ENCODE measurements at regions not wholly inside any gene's neighbourhood (a gene's known extent, or its start where the extent isn't known, plus 50 kb on each side); places are given as distances from the start of the nearest gene placed in this dataset.
"Not testable (repeated sequence)": the region's sequence is repeated elsewhere in the genome, so short reads cannot be mapped to it uniquely, and the experiment has no call there.

- Mint-ChIP-seq H3K9me3 (no peaks in the 10 kb centered on the region), H3K4me3 (no peak overlapping the region), H3K4me1 (peaks cover 57% of the 10 kb centered on the region), H3K27ac (ENCODE audit: low read depth) (no peak overlapping the region), H3K36me3 (ENCODE audit: insufficient read depth) (peaks cover 12% of the 10 kb centered on the region), H3K27me3 (no peaks in the 10 kb centered on the region)
- ATAC-seq (replicated peaks; ENCODE audit: extremely low read depth, poor library complexity, severe bottlenecking) = no peak
- DNase-seq (ENCODE audit: low spot score in 2 of 2) = no peak
These were observed 346.4 kb downstream of the GATA3 start for GRCh38 chr10:8400892-8401291.

GRCh38 chr10:8401531-8401930 lies 347.0 kb downstream of the GATA3 start:
- Mint-ChIP-seq H3K27me3 (no peaks in the 10 kb centered on the region), H3K4me3 (no peak overlapping the region), H3K9me3 (no peaks in the 10 kb centered on the region), H3K36me3 (ENCODE audit: insufficient read depth) (peaks cover 12% of the 10 kb centered on the region), H3K27ac (ENCODE audit: low read depth) (peak overlapping the region; percentile 95), H3K4me1 (peaks cover 59% of the 10 kb centered on the region)
- no peak for DNase-seq (ENCODE audit: low spot score in 2 of 2)
- no peak for ATAC-seq (replicated peaks; ENCODE audit: extremely low read depth, poor library complexity, severe bottlenecking)

GRCh38 chr10:8402576-8402975 lies 348.1 kb downstream of the GATA3 start:
- H3K9me3 Mint-ChIP-seq = no peaks in the 10 kb centered on the region
- peaks cover 68% of the 10 kb centered on the region for H3K4me1 Mint-ChIP-seq
- H3K4me3 Mint-ChIP-seq = peak overlapping the region; percentile 59
- H3K27me3 Mint-ChIP-seq = no peaks in the 10 kb centered on the region
- peak; percentile 61 for ATAC-seq (replicated peaks; ENCODE audit: extremely low read depth, poor library complexity, severe bottlenecking)
- DNase-seq (ENCODE audit: low spot score in 2 of 2) = no peak
- peak overlapping the region; percentile 95 for H3K27ac Mint-ChIP-seq (ENCODE audit: low read depth)
- H3K36me3 Mint-ChIP-seq (ENCODE audit: insufficient read depth) = peaks cover 12% of the 10 kb centered on the region

GRCh38 chr10:8403711-8404371 lies 349.4 kb downstream of the GATA3 start:
- Mint-ChIP-seq H3K4me1 (peaks cover 71% of the 10 kb centered on the region), H3K27me3 (no peaks in the 10 kb centered on the region), H3K4me3 (peak overlapping the region; percentile 59), H3K9me3 (no peaks in the 10 kb centered on the region), H3K27ac (ENCODE audit: low read depth) (peak overlapping the region; percentile 95), H3K36me3 (ENCODE audit: insufficient read depth) (peaks cover 14% of the 10 kb centered on the region)
- ATAC-seq (replicated peaks; ENCODE audit: extremely low read depth, poor library complexity, severe bottlenecking) = no peak
- DNase-seq (ENCODE audit: low spot score in 2 of 2) = no peak

GRCh38 chr10:8404721-8405120 lies 350.2 kb downstream of the GATA3 start:
- peaks cover 14% of the 10 kb centered on the region for H3K36me3 Mint-ChIP-seq (ENCODE audit: insufficient read depth)
- peak overlapping the region; percentile 59 for H3K4me3 Mint-ChIP-seq
- peak overlapping the region; percentile 95 for H3K27ac Mint-ChIP-seq (ENCODE audit: low read depth)
- H3K4me1 Mint-ChIP-seq = peaks cover 71% of the 10 kb centered on the region
- ATAC-seq (replicated peaks; ENCODE audit: extremely low read depth, poor library complexity, severe bottlenecking) = peak; percentile 70
- no peaks in the 10 kb centered on the region for H3K27me3 Mint-ChIP-seq
- H3K9me3 Mint-ChIP-seq = no peaks in the 10 kb centered on the region
- peak in 1 of 2 donors; percentile 56 for DNase-seq (ENCODE audit: low spot score in 2 of 2)

- Mint-ChIP-seq H3K4me1 (peaks cover 70% of the 10 kb centered on the region), H3K9me3 (no peaks in the 10 kb centered on the region), H3K4me3 (peak overlapping the region; percentile 59), H3K27me3 (no peaks in the 10 kb centered on the region), H3K27ac (ENCODE audit: low read depth) (peak overlapping the region; percentile 95), H3K36me3 (ENCODE audit: insufficient read depth) (peaks cover 12% of the 10 kb centered on the region)
- no peak for ATAC-seq (replicated peaks; ENCODE audit: extremely low read depth, poor library complexity, severe bottlenecking)
- DNase-seq (ENCODE audit: low spot score in 2 of 2) = no peak
These were observed 351.1 kb downstream of the GATA3 start for GRCh38 chr10:8405596-8405995.

- H3K4me1 Mint-ChIP-seq = peaks cover 50% of the 10 kb centered on the region
- DNase-seq (ENCODE audit: low spot score in 2 of 2) = no peak
These were observed 353.1 kb downstream of the GATA3 start for GRCh38 chr10:8407501-8408021.

GRCh38 chr10:8410506-8410905 lies 356.0 kb downstream of the GATA3 start:
- DNase-seq (ENCODE audit: low spot score in 2 of 2) (no peak), ATAC-seq (replicated peaks; ENCODE audit: extremely low read depth, poor library complexity, severe bottlenecking) (no peak)
- Mint-ChIP-seq H3K27ac (ENCODE audit: low read depth) (peak overlapping the region; percentile 9), H3K4me3 (no peak overlapping the region), H3K27me3 (no peaks in the 10 kb centered on the region), H3K36me3 (ENCODE audit: insufficient read depth) (peaks cover 4% of the 10 kb centered on the region), H3K4me1 (peaks cover 29% of the 10 kb centered on the region), H3K9me3 (no peaks in the 10 kb centered on the region)

More at GRCh38 chr10:8407501-8408021, 353.1 kb downstream of the GATA3 start:
- no peaks in the 10 kb centered on the region for H3K27me3 Mint-ChIP-seq
- no peak for ATAC-seq (replicated peaks; ENCODE audit: extremely low read depth, poor library complexity, severe bottlenecking)
- H3K9me3 Mint-ChIP-seq = no peaks in the 10 kb centered on the region
- no peak overlapping the region for H3K4me3 Mint-ChIP-seq
- H3K27ac Mint-ChIP-seq (ENCODE audit: low read depth) = peak overlapping the region; percentile 95
- H3K36me3 Mint-ChIP-seq (ENCODE audit: insufficient read depth) = peaks cover 10% of the 10 kb centered on the region

- DNase-seq (ENCODE audit: low spot score in 2 of 2) (no peak), ATAC-seq (replicated peaks; ENCODE audit: extremely low read depth, poor library complexity, severe bottlenecking) (no peak)
- Mint-ChIP-seq H3K27ac (ENCODE audit: low read depth) (no peak overlapping the region), H3K27me3 (no peaks in the 10 kb centered on the region), H3K9me3 (no peaks in the 10 kb centered on the region), H3K4me3 (no peak overlapping the region), H3K4me1 (peaks cover 28% of the 10 kb centered on the region), H3K36me3 (ENCODE audit: insufficient read depth) (peaks cover 20% of the 10 kb centered on the region)
These were observed 358.1 kb downstream of the GATA3 start for GRCh38 chr10:8412541-8412940.

GRCh38 chr10:8415029-8415428 lies 360.5 kb downstream of the GATA3 start:
- not testable (repeated sequence) for H3K27me3 Mint-ChIP-seq; H3K9me3 Mint-ChIP-seq; ATAC-seq (replicated peaks; ENCODE audit: extremely low read depth, poor library complexity, severe bottlenecking); DNase-seq (ENCODE audit: low spot score in 2 of 2); H3K4me3 Mint-ChIP-seq
- H3K36me3 Mint-ChIP-seq (ENCODE audit: insufficient read depth) = peaks cover 20% of the 10 kb centered on the region
- peaks cover 45% of the 10 kb centered on the region for H3K4me1 Mint-ChIP-seq
- H3K27ac Mint-ChIP-seq (ENCODE audit: low read depth) = peak overlapping the region; percentile 100

- H3K27me3 Mint-ChIP-seq = no peaks in the 10 kb centered on the region
- DNase-seq (ENCODE audit: low spot score in 2 of 2) (peak; percentile 19 to 66), ATAC-seq (replicated peaks; ENCODE audit: extremely low read depth, poor library complexity, severe bottlenecking) (peak; percentile 94)
- H3K4me1 Mint-ChIP-seq = peaks cover 51% of the 10 kb centered on the region
- H3K36me3 Mint-ChIP-seq (ENCODE audit: insufficient read depth) = peaks cover 21% of the 10 kb centered on the region
- no peaks in the 10 kb centered on the region for H3K9me3 Mint-ChIP-seq
- H3K27ac Mint-ChIP-seq (ENCODE audit: low read depth) = peak overlapping the region; percentile 100
- peak overlapping the region; percentile 77 for H3K4me3 Mint-ChIP-seq
These were observed 361.8 kb downstream of the GATA3 start for GRCh38 chr10:8416192-8416701.

GRCh38 chr10:8416760-8417159 lies 362.3 kb downstream of the GATA3 start:
- Mint-ChIP-seq H3K4me1 (peaks cover 51% of the 10 kb centered on the region), H3K4me3 (peak overlapping the region; percentile 77), H3K36me3 (ENCODE audit: insufficient read depth) (peaks cover 21% of the 10 kb centered on the region), H3K27ac (ENCODE audit: low read depth) (peak overlapping the region; percentile 100), H3K9me3 (no peaks in the 10 kb centered on the region), H3K27me3 (no peaks in the 10 kb centered on the region)
- DNase-seq (ENCODE audit: low spot score in 2 of 2) (peak; percentile 16 to 52), ATAC-seq (replicated peaks; ENCODE audit: extremely low read depth, poor library complexity, severe bottlenecking) (peak; percentile 56)

- Mint-ChIP-seq H3K4me1 (peaks cover 51% of the 10 kb centered on the region), H3K27me3 (no peaks in the 10 kb centered on the region), H3K9me3 (no peaks in the 10 kb centered on the region), H3K36me3 (ENCODE audit: insufficient read depth) (peaks cover 21% of the 10 kb centered on the region), H3K4me3 (no peak overlapping the region), H3K27ac (ENCODE audit: low read depth) (peak overlapping the region; percentile 100)
- ATAC-seq (replicated peaks; ENCODE audit: extremely low read depth, poor library complexity, severe bottlenecking) = no peak
- DNase-seq (ENCODE audit: low spot score in 2 of 2) = no peak
These were observed 363.1 kb downstream of the GATA3 start for GRCh38 chr10:8417631-8418030.
